GM19395 (cell line): ENCODE measurements at regions not wholly inside any gene's neighbourhood (a gene's known extent, or its start where the extent isn't known, plus 50 kb on each side); places are given as distances from the start of the nearest gene placed in this dataset.

Source experiments
- ATAC-seq: cut with Tn5 transposase; IDR thresholded peaks from one replicate; pipeline ENCODE4 v1.9.1; 2021; ENCODE audit warnings: mild to moderate bottlenecking, moderate library complexity; ENCODE audit not compliant: unreplicated experiment

- peak; percentile 68 for ATAC-seq
Measured at GRCh38 chr2:7281231-7282201, 364.3 kb downstream of the RNF144A start.

- no peak for ATAC-seq
Measured at GRCh38 chr2:7286120-7286519, 368.9 kb downstream of the RNF144A start.

GRCh38 chr2:7288484-7288883, 371.3 kb downstream of the RNF144A start:
- ATAC-seq = no peak

- no peak for ATAC-seq
Measured at GRCh38 chr2:7289697-7290096, 372.5 kb downstream of the RNF144A start.

GRCh38 chr2:7292154-7292691, 375.0 kb downstream of the RNF144A start:
- ATAC-seq = no peak

GRCh38 chr2:7309582-7309981, 392.4 kb downstream of the RNF144A start:
- ATAC-seq = no peak

- ATAC-seq = no peak
Measured at GRCh38 chr2:7324706-7325105, 407.5 kb downstream of the RNF144A start.

GRCh38 chr2:7325186-7325585, 408.0 kb downstream of the RNF144A start:
- ATAC-seq = no peak

GRCh38 chr2:7329465-7329864, 412.3 kb downstream of the RNF144A start:
- no peak for ATAC-seq

- ATAC-seq = no peak
Measured at GRCh38 chr2:7333189-7333765, 416.1 kb downstream of the RNF144A start.

- no peak for ATAC-seq
Measured at GRCh38 chr2:7333960-7334493, 416.8 kb downstream of the RNF144A start.

- no peak for ATAC-seq
Measured at GRCh38 chr2:7338961-7339360, 421.7 kb downstream of the RNF144A start.

GRCh38 chr2:7346336-7346735, 429.1 kb downstream of the RNF144A start:
- ATAC-seq = no peak

- peak; percentile 80 for ATAC-seq
Measured at GRCh38 chr2:7348761-7349160, 431.5 kb downstream of the RNF144A start.

GRCh38 chr2:7352191-7352590, 435.0 kb downstream of the RNF144A start:
- ATAC-seq = no peak

GRCh38 chr2:7353571-7353970, 436.4 kb downstream of the RNF144A start:
- no peak for ATAC-seq

- no peak for ATAC-seq
Measured at GRCh38 chr2:7355781-7356180, 438.6 kb downstream of the RNF144A start.

GRCh38 chr2:7356909-7357584, 439.8 kb downstream of the RNF144A start:
- ATAC-seq = no peak

GRCh38 chr2:7357993-7358392, 440.8 kb downstream of the RNF144A start:
- ATAC-seq = no peak

- ATAC-seq = no peak
Measured at GRCh38 chr2:7358865-7359447, 441.7 kb downstream of the RNF144A start.

GRCh38 chr2:7363906-7364305, 446.7 kb downstream of the RNF144A start:
- no peak for ATAC-seq
